SK-N-MC (cell line): ENCODE measurements at regions not wholly inside any gene's neighbourhood (a gene's known extent, or its start where the extent isn't known, plus 50 kb on each side); places are given as distances from the start of the nearest gene placed in this dataset.

Experiments
- EZH2 ChIP-seq: fragments of 200-600 bp; sonication (generic); IDR thresholded peaks from one replicate; pipeline ENCODE4 v1.6.1; 2017; ENCODE audit warnings: antibody characterized with exemption
- POLR2AphosphoS5 ChIP-seq: IDR thresholded peaks from 2 replicates; pipeline ENCODE4 v1.6.1; 2012; ENCODE audit warnings: mild to moderate bottlenecking, low read depth, low read length, borderline replicate concordance

GRCh38 chr7:152504367-152504766 lies 68.6 kb upstream of the KMT2C start:
- no peak for TF ChIP-seq EZH2
- no peak for TF ChIP-seq POLR2AphosphoS5
